NCI-H748 (cell line): ENCODE measurements at regions not wholly inside any gene's neighbourhood (a gene's known extent, or its start where the extent isn't known, plus 50 kb on each side); places are given as distances from the start of the nearest gene placed in this dataset.
A peak's percentile ranks its signal among the peaks of the same experiment; 100 is the strongest.
"Not testable (repeated sequence)": the region's sequence is repeated elsewhere in the genome, so short reads cannot be mapped to it uniquely, and the experiment has no call there.

Source experiments
- DNase-seq: peaks from one replicate; lab custom pipeline; 2025; ENCODE audit not compliant: unreplicated experiment; lab: John Stamatoyannopoulos, UW

GRCh38 chr6:141195251-141195832 lies 937.4 kb upstream of the GJE1 start:
- DNase-seq: peak; percentile 19

DNA sequence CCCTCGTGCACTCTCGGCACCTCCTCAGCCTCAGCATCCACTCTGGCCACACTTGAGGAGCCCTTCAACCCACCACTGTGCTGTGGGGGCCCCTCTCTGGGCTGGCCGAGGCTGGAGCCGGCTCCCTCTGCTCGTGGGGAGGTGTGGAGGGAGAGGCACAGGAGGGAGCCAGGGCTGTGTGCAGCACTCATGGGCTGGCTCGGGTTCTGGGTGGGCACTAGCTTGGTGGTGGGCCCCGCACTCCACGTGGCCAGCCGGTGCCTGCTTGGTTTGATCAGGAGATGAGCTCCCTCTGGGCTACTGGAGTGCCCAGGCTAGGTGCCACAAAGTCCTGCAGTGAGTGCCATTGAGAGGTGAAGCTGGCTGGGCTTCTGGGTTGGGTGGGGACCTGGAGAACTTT lies 949.4 kb upstream of the GJE1 start:
- no peak for DNase-seq

- not testable (repeated sequence) for DNase-seq
Observed at GRCh38 chr6:141175458-141175857, 957.3 kb upstream of the GJE1 start.

GRCh38 chr6:141174932-141175331 lies 957.8 kb upstream of the GJE1 start:
- DNase-seq: no peak

GRCh38 chr6:141173529-141173928 lies 959.2 kb upstream of the GJE1 start:
- no peak for DNase-seq

GRCh38 chr6:141169419-141169818 lies 963.3 kb upstream of the GJE1 start:
- DNase-seq: no peak

DNA sequence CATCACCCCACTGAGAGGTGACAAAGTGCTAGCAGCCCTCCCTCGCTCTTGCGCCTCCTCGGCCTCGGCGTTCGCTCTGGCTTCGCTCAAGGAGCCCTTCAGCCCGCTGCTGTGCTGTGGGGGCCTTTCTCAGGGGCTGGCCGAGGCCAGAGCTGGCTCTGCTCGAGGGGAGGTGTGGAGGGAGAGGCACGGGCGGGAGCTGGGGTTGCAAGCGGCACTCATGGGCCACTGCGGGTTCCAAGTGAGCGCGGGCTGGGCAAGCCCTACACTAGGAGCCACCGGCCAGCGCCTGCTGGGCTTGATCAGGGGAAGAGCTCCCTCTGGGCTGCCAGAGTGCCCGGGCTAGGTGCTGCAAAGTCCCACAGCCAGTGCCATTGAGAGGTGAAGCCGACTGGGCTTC lies 964.8 kb upstream of the GJE1 start:
- DNase-seq: no peak

GRCh38 chr6:141165002-141165665 lies 967.6 kb upstream of the GJE1 start:
- DNase-seq: peak; percentile 47

- DNase-seq: peak; percentile 77
Observed at GRCh38 chr6:141164042-141164743, 968.5 kb upstream of the GJE1 start.

DNA sequence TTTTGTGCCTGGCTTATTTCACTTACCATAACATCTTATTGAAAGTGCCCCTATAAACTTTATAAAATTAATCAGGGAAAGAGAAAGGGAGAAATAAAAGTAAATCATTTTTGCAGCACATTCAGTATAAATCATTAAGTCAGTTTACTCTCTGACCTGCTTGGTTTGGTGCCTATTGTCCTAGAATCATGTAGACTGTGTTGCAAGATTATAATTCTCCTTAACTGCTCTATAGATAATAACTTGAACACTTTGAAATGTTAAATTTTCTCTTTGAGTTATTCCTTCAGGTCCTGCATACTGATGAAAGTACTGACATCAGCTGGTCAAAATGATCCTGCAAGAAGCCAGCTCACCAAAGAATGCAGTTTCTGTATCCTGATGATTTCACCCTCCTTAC lies 969.6 kb upstream of the GJE1 start:
- no peak for DNase-seq

DNA sequence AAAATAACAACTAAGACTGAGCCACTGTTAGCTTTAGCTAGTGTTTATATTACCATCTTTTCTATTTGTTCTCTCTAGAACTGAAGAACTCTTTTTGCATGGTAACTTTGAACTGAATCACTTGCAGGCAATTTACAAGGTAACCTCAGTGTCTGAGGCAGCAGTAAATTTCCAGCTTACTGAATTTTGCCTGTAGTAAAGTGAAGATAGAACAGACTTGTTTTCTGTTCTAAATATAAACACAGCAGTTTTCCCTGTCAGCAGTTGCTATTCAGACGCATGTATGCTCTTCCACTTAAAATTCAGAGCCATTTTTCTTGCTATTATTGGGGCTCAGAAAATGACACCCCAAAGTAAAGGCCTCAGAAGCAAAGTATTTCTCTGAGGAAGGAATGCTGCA lies 974.0 kb upstream of the GJE1 start:
- DNase-seq: peak; percentile 9

GRCh38 chr6:141153563-141153962 lies 979.2 kb upstream of the GJE1 start:
- DNase-seq: peak; percentile 92

DNA sequence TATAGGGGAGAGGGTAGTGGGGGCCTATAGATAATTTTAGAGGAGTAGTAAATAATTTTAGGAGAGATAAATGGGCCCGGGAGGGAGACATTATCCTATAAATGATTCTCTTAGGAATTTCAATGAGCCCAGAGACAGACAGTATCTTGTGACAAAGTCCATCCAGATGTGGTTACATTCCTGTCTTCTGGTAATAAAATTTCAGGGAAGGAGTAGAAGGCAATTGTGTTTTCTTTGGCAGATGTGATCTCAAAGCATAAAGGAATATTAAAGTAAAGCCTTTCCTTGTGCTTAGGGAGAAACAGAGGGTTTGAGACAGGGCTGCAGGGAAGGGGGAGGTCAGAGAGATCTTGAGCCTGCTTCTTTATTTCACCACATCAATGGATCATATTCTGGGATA lies 979.8 kb upstream of the GJE1 start:
- DNase-seq: peak; percentile 23

- DNase-seq: peak; percentile 33
Observed at GRCh38 chr6:141151710-141152417, 980.9 kb upstream of the GJE1 start.

GRCh38 chr6:141141870-141142269 lies 990.9 kb upstream of the GJE1 start:
- DNase-seq: no peak

- DNase-seq: no peak
Observed at GRCh38 chr6:141140905-141141304, 991.8 kb upstream of the GJE1 start.

GRCh38 chr6:141139461-141139860 lies 993.3 kb upstream of the GJE1 start:
- no peak for DNase-seq

DNA sequence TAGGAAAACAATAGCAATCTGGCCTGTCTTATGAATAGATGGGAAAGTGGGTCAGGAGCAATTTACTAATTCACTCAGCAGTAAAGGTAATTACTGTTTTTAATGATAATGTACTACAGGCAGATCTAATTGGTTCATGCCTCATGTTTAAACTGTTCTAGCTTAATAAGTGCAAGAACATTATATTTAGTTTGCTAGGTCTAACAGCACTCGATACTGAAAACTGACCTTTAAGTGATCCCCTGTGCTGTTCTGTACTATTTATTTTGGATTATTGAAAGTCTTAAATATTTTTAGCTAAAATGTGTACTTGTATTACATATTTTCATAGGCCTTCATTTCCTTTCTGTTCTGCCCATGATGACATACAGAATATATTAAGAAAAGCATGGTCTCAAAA lies 998.0 kb upstream of the GJE1 start:
- DNase-seq: peak; percentile 62

GRCh38 chr6:141133836-141134235 lies 998.9 kb upstream of the GJE1 start:
- peak; percentile 17 for DNase-seq

DNA sequence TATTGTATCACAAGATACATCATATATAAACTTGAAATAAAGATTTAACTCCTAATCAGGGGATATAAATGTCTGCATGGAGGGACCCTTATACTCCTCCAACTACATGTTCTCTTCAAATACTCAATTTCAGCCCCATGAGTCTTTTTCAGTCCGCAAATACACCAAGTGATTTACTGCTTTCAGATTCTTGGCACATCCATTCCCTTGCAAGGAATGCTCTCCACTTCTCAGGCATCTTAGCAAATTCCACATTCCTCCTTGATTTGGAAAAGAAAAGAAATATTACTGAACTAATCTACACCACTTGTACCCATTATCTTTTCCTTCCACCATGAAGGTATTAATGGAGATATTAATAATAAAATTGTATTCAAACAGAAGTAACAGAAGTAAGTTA lies 999.4 kb upstream of the GJE1 start:
- no peak for DNase-seq

- DNase-seq: no peak
Observed at GRCh38 chr6:141131616-141132015, 1001.1 kb upstream of the GJE1 start.

DNA sequence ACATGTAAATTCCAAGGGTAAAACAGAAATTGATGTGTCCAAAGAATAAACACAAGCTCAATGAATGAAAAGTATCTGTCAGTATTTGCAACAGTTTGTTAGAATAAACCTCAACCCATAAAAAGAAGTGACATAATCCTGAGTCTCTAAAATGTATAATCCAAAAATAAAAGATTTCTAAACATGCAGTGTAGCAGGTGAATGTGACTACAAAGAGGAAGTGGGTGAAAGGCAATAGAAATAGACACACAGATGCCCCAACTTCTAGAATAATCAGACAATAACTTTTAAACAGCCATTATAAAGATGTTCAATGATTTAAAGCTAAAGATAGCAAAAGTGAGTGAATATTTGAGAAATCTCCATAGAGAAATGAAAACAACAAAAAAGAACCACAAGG lies 1009.2 kb upstream of the GJE1 start:
- DNase-seq: no peak
